ENCODE measurements at regions not wholly inside any gene's neighbourhood (a gene's known extent, or its start where the extent isn't known, plus 50 kb on each side); places are given as distances from the start of the nearest gene placed in this dataset.

- TF ChIP-seq ZFP3 (CRISPR knock-in tag; IDR thresholded peaks at IDR 0.05) (no peak), ARNTL (CRISPR knock-in tag; IDR thresholded peaks at IDR 0.05; ENCODE audit: borderline replicate concordance, low read depth) (no peak), CREB5 (CRISPR knock-in tag; IDR thresholded peaks at IDR 0.05; ENCODE audit: low read depth) (no peak)
Observed at GRCh38 chr10:30117812-30118501, 58.6 kb upstream of the JCAD start.

Measured in SK-N-SH treated with all-trans-retinoic acid at 6 μM for 48 hours (cell line).